NCI-H146 treated with DMSO at 0.1 percent for 48 hours (cell line): ENCODE measurements at regions not wholly inside any gene's neighbourhood (a gene's known extent, or its start where the extent isn't known, plus 50 kb on each side); places are given as distances from the start of the nearest gene placed in this dataset.
A peak's percentile ranks its signal among the peaks of the same experiment; 100 is the strongest.

ENCODE experiments used
- DNase-seq: peaks from one replicate; lab custom pipeline; 2025; ENCODE audit not compliant: unreplicated experiment; lab: John Stamatoyannopoulos, UW

GRCh38 chr20:50372770-50373088, 137.5 kb upstream of the PTPN1 start:
- DNase-seq = peak; percentile 51

- no peak for DNase-seq
These were observed 136.4 kb upstream of the PTPN1 start for GRCh38 chr20:50373674-50374286.

- no peak for DNase-seq
These were observed 135.6 kb upstream of the PTPN1 start for GRCh38 chr20:50374541-50375078.

- no peak for DNase-seq
These were observed 133.8 kb upstream of the PTPN1 start for GRCh38 chr20:50376179-50376887.

DNA sequence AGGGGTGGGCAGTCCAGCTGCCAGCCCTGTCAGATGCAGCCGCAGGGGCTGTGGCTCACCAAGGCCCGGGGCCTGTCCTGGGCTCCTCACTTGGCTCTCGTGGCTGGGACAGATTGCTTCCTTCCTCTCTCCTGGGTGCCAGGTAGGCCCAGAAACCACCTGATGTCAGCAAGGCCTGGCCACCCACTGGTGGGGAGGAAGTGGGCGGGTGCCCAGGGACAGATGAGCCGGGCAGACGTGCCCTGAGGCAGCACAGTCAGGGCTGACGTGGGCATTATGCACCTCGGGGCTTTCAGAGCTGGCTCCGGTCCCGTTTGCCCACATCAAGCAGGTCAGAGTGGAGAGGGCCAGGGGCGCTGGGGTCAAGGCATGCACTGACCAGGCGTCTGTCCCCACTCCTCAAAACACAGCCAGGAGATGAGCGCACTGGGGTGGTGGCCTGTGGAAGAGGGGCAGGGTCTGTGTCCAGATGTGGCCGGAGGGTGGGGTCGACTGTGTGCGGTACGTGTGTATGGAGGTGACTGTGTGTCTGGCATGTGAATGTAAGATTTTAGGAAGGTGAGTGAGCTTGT, 133.2 kb upstream of the PTPN1 start:
- DNase-seq = no peak

- DNase-seq = no peak
These were observed 131.8 kb upstream of the PTPN1 start for GRCh38 chr20:50378170-50379000.

GRCh38 chr20:50379049-50379990, 130.9 kb upstream of the PTPN1 start:
- no peak for DNase-seq

DNA sequence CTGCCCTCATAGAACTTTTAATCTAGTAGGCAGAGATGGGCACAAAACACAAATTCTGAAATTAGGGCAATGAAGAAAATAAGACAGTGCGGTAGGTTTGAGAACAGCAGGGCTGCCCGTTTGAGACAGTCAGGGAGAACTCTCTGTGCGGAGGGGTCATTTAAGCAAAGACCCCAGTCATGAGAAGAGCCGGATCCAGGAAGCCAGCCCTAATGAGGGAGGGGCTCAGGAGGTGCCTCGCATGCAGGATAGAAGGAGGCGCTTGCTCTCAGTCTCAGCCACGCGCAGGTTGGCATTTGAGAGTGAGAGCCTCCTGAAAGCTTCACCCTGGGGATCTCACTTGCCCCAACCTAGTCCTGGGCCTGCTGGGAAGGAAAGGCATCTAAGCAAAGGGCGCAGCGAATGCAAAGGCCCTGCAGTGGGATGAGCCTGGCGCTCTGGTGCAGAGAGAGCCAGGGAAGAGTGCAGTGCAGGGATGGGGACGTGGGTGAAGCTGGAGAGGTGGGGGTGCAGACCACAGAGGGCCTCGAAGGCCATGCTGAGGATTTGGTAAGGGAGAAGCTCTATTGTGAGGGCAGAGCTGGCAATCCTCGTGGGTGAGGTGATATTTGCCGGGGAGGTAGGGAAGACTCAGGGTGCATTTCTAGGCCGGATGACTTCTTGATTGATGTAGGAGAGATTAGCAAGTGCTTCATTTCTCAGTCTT, 130.0 kb upstream of the PTPN1 start:
- no peak for DNase-seq

- DNase-seq = no peak
These were observed 129.5 kb upstream of the PTPN1 start for GRCh38 chr20:50380697-50381040.

DNA sequence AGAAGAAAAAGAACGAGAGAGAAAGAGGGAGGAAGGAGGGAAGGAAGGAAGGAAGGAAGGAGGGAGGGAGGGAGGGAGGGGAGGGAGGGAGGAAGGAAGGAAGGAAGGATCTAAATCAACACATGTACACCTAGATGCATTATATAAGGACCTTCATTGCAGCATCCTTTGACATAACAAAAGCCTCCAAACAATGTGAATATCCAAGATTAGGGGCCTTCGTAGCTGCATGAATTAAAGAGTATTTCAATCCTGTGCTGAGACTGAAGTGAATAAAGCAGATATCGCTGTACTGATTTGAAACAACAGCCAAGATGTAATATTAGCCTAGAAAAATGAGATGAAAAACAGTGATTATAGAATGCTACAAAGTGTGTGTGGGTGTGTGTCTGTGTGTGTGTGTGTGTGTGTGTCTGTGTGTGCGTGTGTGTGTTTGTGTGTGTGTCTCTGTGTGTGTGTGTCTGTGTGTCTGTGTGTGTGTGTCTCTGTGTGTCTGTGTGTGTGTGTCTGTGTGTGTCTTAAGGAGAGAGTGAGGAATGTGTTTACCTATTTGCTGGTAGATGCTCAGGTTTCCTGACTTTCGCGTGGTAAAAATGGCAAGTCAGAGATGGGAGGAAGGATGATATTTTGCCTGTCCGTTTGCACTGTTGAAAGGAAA, 129.0 kb upstream of the PTPN1 start:
- DNase-seq = no peak

- no peak for DNase-seq
These were observed 128.2 kb upstream of the PTPN1 start for GRCh38 chr20:50381771-50382593.

DNA sequence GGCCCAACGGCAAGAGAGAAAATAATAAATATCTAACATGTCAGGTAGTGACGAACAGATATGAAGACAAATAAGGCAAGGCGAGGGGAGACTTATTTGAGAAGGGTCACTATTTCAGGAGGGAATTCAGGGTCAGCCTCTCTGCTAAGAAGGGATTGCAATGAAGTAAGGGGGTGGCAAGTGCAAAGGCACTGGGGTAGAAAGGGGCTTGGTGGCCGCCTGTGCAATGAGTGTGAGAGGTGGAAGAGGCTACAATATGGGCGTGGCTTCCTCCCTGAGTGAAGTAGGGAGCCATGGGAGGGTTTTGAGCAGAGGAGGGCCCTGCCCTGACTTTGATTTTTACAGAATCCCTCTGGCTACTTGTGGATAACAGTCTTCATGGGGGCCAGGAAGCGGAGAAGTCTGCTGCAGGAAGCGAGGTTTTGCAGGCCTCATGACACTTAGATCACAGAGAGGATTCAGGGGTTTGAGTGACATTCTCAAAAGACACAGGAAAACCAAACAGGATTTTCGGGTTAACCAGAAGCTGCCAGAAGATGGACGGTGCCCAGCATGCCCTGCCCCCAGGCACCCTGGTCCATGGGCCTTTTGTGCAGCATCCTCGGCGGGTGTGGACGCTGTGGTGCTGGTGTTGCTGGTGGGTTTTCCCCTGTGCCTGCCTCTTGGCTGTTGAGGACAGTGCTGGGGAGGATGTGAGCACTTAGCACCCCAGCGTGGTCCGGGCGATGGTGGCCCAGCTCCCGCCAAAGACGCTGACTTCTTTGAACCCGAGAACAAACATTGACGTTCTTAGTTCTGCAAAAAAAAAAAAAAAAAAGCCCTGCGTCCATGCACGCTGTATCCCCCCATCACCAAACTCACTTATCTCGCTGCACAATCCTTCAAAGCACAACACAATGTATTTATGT, 124.2 kb upstream of the PTPN1 start:
- DNase-seq = no peak

GRCh38 chr20:50386641-50386960, 123.6 kb upstream of the PTPN1 start:
- DNase-seq = no peak

- no peak for DNase-seq
These were observed 122.8 kb upstream of the PTPN1 start for GRCh38 chr20:50387218-50387995.

GRCh38 chr20:50387996-50388332, 122.2 kb upstream of the PTPN1 start:
- DNase-seq = no peak

GRCh38 chr20:50388733-50389437, 121.3 kb upstream of the PTPN1 start:
- DNase-seq = no peak

GRCh38 chr20:50389438-50389807, 120.8 kb upstream of the PTPN1 start:
- DNase-seq = no peak
